Prostate gland (tissue), 2 donors: ENCODE measurements at regions not wholly inside any gene's neighbourhood (a gene's known extent, or its start where the extent isn't known, plus 50 kb on each side); places are given as distances from the start of the nearest gene placed in this dataset.

Experiments used
- DNase-seq: peaks from one replicate; pipeline ENCODE4 v3.0.0-alpha.2; 2019; ENCODE audit warnings: low spot score
- H3K27ac ChIP-seq, 2 donors: fragments of 200-600 bp; sonication (generic); 2 replicates each; pipeline ENCODE4 v1.5.1; 2017 to 2019
- H3K27me3 ChIP-seq: fragments of 200-600 bp; sonication (generic); replicated peaks from 2 replicates; pipeline ENCODE4 v1.5.1; 2019; ENCODE audit not compliant: insufficient read depth
- H3K36me3 ChIP-seq, 2 donors: fragments of 200-600 bp; sonication (generic); 1 replicate in 1 of 2; 2 replicates in 1 of 2; pipeline versions ENCODE4 v1.5.1 to v1.8.1; 2017 to 2019
- H3K4me1 ChIP-seq: fragments of 200-600 bp; sonication (generic); replicated peaks from 2 replicates; pipeline ENCODE4 v1.5.1; 2019
- H3K4me3 ChIP-seq, 2 donors: fragments of 200-600 bp; sonication (generic); 2 replicates each; pipeline ENCODE4 v1.5.1; 2017 to 2019
- H3K9me3 ChIP-seq: fragments of 200-600 bp; sonication (generic); 2 replicates; pipeline ENCODE4 v1.5.1; 2017
- POLR2A ChIP-seq: fragments of 450-650 bp; IDR thresholded peaks from one replicate; pipeline ENCODE4 v1.6.1; 2016; ENCODE audit warnings: antibody characterized with exemption, mild to moderate bottlenecking
- POLR2AphosphoS5 ChIP-seq: sonication (generic); formaldehyde crosslinking; IDR thresholded peaks from one replicate; pipeline ENCODE4 v1.6.1; 2017; ENCODE audit warnings: antibody characterized with exemption
- WGBS: methylation state at CpG from one replicate; pipeline ENCODE4 v1.1.5; 2018; 5-methylcytosine and 5-hydroxymethylcytosine counted together
- intact Hi-C: fragments of 100-400 bp; cut with DNase I; formaldehyde crosslinking; loops from one replicate; pipeline ENCODE4 v1.14.2; 2022
- TF ChIP-seq, protein P1 (sequence below), 4 experiments: fragments of 200-600 bp in 2 of 4; fragments of 450-650 bp in 2 of 4; sonication (generic) in 2 of 4; IDR thresholded peaks; 1 replicate in 3 of 4; 2 replicates in 1 of 4; pipeline ENCODE4 v1.5.1; 2016 to 2019; ENCODE audit warnings: antibody characterized with exemption in 4 of 4, mild to moderate bottlenecking in 2 of 4, moderate library complexity in 2 of 4

GRCh38 chr2:236862961-236863728, 222.5 kb upstream of the COPS8 start:
- WGBS = 88% methylated on average over 9 of the region's 9 CpGs
- no peaks in the 10 kb centered on the region for H3K27me3 ChIP-seq
- H3K4me1 ChIP-seq = no peaks in the 10 kb centered on the region
- TF ChIP-seq, protein P1, sequence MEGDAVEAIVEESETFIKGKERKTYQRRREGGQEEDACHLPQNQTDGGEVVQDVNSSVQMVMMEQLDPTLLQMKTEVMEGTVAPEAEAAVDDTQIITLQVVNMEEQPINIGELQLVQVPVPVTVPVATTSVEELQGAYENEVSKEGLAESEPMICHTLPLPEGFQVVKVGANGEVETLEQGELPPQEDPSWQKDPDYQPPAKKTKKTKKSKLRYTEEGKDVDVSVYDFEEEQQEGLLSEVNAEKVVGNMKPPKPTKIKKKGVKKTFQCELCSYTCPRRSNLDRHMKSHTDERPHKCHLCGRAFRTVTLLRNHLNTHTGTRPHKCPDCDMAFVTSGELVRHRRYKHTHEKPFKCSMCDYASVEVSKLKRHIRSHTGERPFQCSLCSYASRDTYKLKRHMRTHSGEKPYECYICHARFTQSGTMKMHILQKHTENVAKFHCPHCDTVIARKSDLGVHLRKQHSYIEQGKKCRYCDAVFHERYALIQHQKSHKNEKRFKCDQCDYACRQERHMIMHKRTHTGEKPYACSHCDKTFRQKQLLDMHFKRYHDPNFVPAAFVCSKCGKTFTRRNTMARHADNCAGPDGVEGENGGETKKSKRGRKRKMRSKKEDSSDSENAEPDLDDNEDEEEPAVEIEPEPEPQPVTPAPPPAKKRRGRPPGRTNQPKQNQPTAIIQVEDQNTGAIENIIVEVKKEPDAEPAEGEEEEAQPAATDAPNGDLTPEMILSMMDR (IDR thresholded peaks at IDR 0.05) = no peak
- TF ChIP-seq POLR2AphosphoS5 = no peak
- TF ChIP-seq POLR2A = no peak
- H3K36me3 ChIP-seq = no peaks in the 10 kb centered on the region
- H3K27ac ChIP-seq = no peak overlapping the region
- intact Hi-C loops = no loop called here
- H3K4me3 ChIP-seq = no peak overlapping the region
- H3K9me3 ChIP-seq = no peaks in the 10 kb centered on the region
- DNase-seq = no peak

DNA sequence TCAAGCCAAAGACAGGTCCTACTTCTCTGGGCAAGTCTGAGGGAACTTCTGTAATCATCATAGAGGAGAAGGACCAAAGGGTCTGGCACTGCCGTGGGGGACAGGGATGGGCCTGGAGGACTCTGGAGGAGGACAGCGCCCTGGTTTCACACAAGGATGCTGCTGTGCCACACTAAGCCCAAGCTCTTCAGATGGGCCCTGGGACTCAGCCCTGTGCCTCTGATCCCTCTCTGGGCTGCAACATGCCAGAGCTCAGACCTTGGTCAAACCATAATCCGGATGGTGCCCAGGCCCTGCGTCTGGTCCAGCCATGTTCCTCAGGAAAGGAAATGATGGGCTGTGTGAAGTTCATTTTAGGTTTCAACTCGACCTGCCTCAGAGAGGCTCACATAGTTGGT, 222.0 kb upstream of the COPS8 start:
- Histone ChIP-seq H3K9me3 (no peaks in the 10 kb centered on the region), H3K27me3 (no peaks in the 10 kb centered on the region), H3K4me1 (no peaks in the 10 kb centered on the region), H3K27ac (no peak overlapping the region), H3K36me3 (no peaks in the 10 kb centered on the region), H3K4me3 (no peak overlapping the region)
- intact Hi-C loops = no loop called here
- no peak for TF ChIP-seq POLR2A
- TF ChIP-seq, protein P1 (IDR thresholded peaks at IDR 0.05) = no peak
- no peak for TF ChIP-seq POLR2AphosphoS5
- DNase-seq = no peak
- 96% methylated on average over 5 of the region's 5 CpGs for WGBS

- intact Hi-C loops = no loop called here
Observed at GRCh38 chr2:236865052-236865451, 220.6 kb upstream of the COPS8 start.

DNA sequence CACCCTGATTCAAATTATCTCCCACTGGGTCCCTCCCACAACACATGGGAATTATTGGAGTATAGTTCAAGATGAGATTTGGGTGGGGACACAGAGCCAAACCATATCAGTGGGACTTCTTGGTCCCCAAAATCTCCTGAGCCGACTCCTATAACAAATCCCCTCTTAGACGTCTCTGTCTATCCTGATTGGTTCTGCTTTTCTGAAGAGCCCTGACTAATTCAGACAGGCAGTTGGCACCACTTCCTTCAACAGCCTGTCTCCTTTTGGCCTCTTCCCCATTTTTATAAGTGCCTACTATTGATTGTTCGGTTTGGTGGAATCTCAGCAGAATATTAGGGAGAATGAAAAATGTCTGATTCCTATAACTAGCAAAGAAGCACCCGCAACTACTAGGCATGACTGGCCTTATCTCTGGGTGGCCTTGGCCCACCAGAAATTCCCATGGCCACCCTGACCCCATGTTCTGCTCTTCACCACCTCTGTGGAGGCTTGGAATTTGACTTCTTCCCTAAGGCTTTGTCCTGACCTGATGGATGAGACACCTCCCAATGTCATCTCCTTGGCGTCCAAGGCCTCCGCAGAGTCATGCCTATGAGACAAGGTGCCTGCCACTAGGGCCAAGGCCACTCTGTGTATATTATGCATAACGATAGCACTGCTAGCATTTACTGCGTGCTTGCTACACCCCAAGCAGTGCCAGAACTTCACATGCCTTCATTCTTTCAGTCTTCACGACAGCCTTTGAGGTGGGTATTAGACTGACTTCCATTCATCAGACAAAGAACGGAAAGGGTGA, 218.9 kb upstream of the COPS8 start:
- H3K36me3 ChIP-seq = no peaks in the 10 kb centered on the region
- TF ChIP-seq POLR2AphosphoS5 (no peak), POLR2A (no peak)
- TF ChIP-seq, protein P1 (IDR thresholded peaks at IDR 0.05) = no peak
- H3K4me1 ChIP-seq = no peaks in the 10 kb centered on the region
- H3K27me3 ChIP-seq = no peaks in the 10 kb centered on the region
- H3K4me3 ChIP-seq = no peak overlapping the region
- intact Hi-C loops = no loop called here
- WGBS = 86% methylated on average over 10 of the region's 10 CpGs
- no peak for DNase-seq
- H3K27ac ChIP-seq = no peak overlapping the region
- no peaks in the 10 kb centered on the region for H3K9me3 ChIP-seq

More at GRCh38 chr2:236865052-236865451, 220.6 kb upstream of the COPS8 start:
- Histone ChIP-seq H3K36me3 (no peaks in the 10 kb centered on the region), H3K4me3 (no peak overlapping the region), H3K4me1 (no peaks in the 10 kb centered on the region), H3K9me3 (no peaks in the 10 kb centered on the region), H3K27ac (no peak overlapping the region), H3K27me3 (no peaks in the 10 kb centered on the region)
- TF ChIP-seq POLR2AphosphoS5 (no peak), POLR2A (no peak)
- TF ChIP-seq, protein P1 (IDR thresholded peaks at IDR 0.05) = no peak
- 90% methylated on average over 2 of the region's 2 CpGs for WGBS
- no peak for DNase-seq
